Right lobe of liver (tissue), 6 donors: ENCODE measurements at regions not wholly inside any gene's neighbourhood (a gene's known extent, or its start where the extent isn't known, plus 50 kb on each side); places are given as distances from the start of the nearest gene placed in this dataset.
"Not testable (repeated sequence)": the region's sequence is repeated elsewhere in the genome, so short reads cannot be mapped to it uniquely, and the experiment has no call there.

ENCODE experiments used
- ATAC-seq, 4 donors: fragments of 200-7000 bp; cut with Tn5 transposase; one replicate each; pipeline ENCODE4 v1.9.1; 2020; ENCODE audit warnings: mild to moderate bottlenecking in 4 of 4, moderate library complexity in 4 of 4
- DNase-seq, 3 donors: peaks; one replicate each; pipeline ENCODE4 v3.0.0-alpha.2; 2020
- H3K27ac ChIP-seq, 3 donors: fragments of 200-600 bp; one replicate each; pipeline ENCODE4 v1.8.0; 2022
- H3K27me3 ChIP-seq, 2 donors: fragments of 200-600 bp; one replicate each; pipeline ENCODE4 v1.8.0; 2022
- H3K36me3 ChIP-seq, 4 donors: fragments of 200-600 bp; sonication (generic) in 1 of 4; one replicate each; pipeline versions ENCODE4 v1.5.1 to v1.8.0; 2017 to 2022; ENCODE audit warnings: control low read depth in 1 of 4
- H3K4me1 ChIP-seq, 4 donors: fragments of 200-600 bp; sonication (generic) in 1 of 4; one replicate each; pipeline versions ENCODE4 v1.5.1 to v1.8.0; 2017 to 2022; ENCODE audit warnings: control low read depth in 1 of 4
- H3K4me3 ChIP-seq, 3 donors: fragments of 200-600 bp; one replicate each; pipeline ENCODE4 v1.8.0; 2022
- H3K9me3 ChIP-seq, 4 donors: fragments of 200-600 bp; sonication (generic) in 1 of 4; one replicate each; pipeline versions ENCODE4 v1.5.1 to v1.8.0; 2017 to 2022; ENCODE audit warnings: control low read depth in 1 of 4
- CTCF ChIP-seq, 4 donors: fragments of 200-600 bp in 3 of 4; fragments of 450-650 bp in 1 of 4; IDR thresholded peaks; one replicate each; pipeline versions ENCODE4 v1.5.1 to v1.8.0; 2016 to 2022; ENCODE audit warnings: antibody characterized with exemption in 4 of 4, mild to moderate bottlenecking in 2 of 4
- POLR2A ChIP-seq: fragments of 450-650 bp; IDR thresholded peaks from one replicate; pipeline ENCODE4 v1.6.1; 2017; ENCODE audit warnings: antibody characterized with exemption, mild to moderate bottlenecking
- WGBS: methylation state at CpG from one replicate; pipeline ENCODE4 v1.1.6; 2018; ENCODE audit warnings: low coverage, low lambda C conversion rate; ENCODE audit not compliant: insufficient coverage; ENCODE audit errors: missing lambda C conversion rate; 5-methylcytosine and 5-hydroxymethylcytosine counted together
- intact Hi-C, 2 donors: fragments of 100-400 bp; cut with DNase I; formaldehyde crosslinking; loops; one replicate each; pipeline versions ENCODE4 v1.11.2 to v1.14.1; 2022
- donor health status: DM: no; HTN: yes; CAD: no.
- donor health status: DM: no; HTN: no; CAD: no.
- donor health status: DM: no; HTN: no; CAD: no.
- donor health status: DM: no; HTN: yes; CAD: no.
- donor health status: DM: no; HTN: yes; CAD: no.

DNA sequence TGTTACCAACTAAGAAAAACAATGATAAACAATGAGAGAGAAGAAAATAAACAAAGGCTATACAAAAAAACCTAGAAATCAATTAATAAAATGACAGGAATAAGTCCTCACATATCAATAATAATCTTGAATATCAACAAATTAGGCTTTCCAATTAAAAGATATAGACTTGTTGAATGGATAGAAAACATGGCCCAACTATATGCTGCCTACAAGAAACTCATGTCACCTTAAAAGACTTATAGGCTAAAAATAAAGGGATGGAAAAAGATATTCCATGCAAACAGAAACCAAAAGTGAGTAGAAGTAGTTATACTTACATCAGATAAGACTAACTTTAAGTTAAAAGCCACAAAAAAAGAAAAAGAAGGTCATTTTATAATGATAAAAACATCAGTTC is 183.9 kb downstream of the MYRFL start:
- ATAC-seq: no peak
- H3K36me3 ChIP-seq: no peaks in the 10 kb centered on the region
- no peak for DNase-seq
- H3K4me1 ChIP-seq: no peaks in the 10 kb centered on the region
- H3K27ac ChIP-seq: no peak overlapping the region
- no peak overlapping the region for H3K4me3 ChIP-seq
- peaks cover 0 to 5% (median 0%) of the 10 kb centered on the region in 4 donors for H3K9me3 ChIP-seq
- no peaks in the 10 kb centered on the region for H3K27me3 ChIP-seq
- TF ChIP-seq CTCF (IDR thresholded peaks at IDR 0.05) (no peak), POLR2A (no peak)
- intact Hi-C loops: no loop called here

- DNase-seq: no peak
Measured at GRCh38 chr12:70011353-70011752, 186.3 kb downstream of the MYRFL start.

GRCh38 chr12:70013016-70013415 is 188.0 kb downstream of the MYRFL start:
- H3K36me3 ChIP-seq, H3K9me3 ChIP-seq, H3K27ac ChIP-seq, DNase-seq, H3K27me3 ChIP-seq, ATAC-seq, H3K4me3 ChIP-seq, H3K4me1 ChIP-seq, intact Hi-C loops: not testable (repeated sequence)
- WGBS: 69% methylated on average over 6 of the region's 23 CpGs

More at GRCh38 chr12:70011353-70011752, 186.3 kb downstream of the MYRFL start:
- H3K9me3 ChIP-seq: peaks cover 0 to 5% (median 0%) of the 10 kb centered on the region in 4 donors
- H3K27ac ChIP-seq: no peak overlapping the region
- no peak for TF ChIP-seq CTCF (IDR thresholded peaks at IDR 0.05)
- no peak for TF ChIP-seq POLR2A
- intact Hi-C loops: no loop called here
- no peak overlapping the region for H3K4me3 ChIP-seq
- no peak for ATAC-seq
- H3K27me3 ChIP-seq: no peaks in the 10 kb centered on the region
- WGBS: 71% methylated on average over 1 of the region's 1 CpG
- no peaks in the 10 kb centered on the region for H3K4me1 ChIP-seq
- no peaks in the 10 kb centered on the region for H3K36me3 ChIP-seq

GRCh38 chr12:70028515-70028914 is 203.5 kb downstream of the MYRFL start:
- peak in 1 of 3 donors; percentile 37 for DNase-seq
- intact Hi-C loops: no loop called here
- no peak overlapping the region for H3K27ac ChIP-seq
- H3K4me3 ChIP-seq: no peak overlapping the region
- no peak for ATAC-seq
- WGBS: 64% methylated on average over 4 of the region's 15 CpGs
- TF ChIP-seq CTCF (IDR thresholded peaks at IDR 0.05): no peak
- no peak for TF ChIP-seq POLR2A
- H3K9me3 ChIP-seq: no peaks in the 10 kb centered on the region
- no peaks in the 10 kb centered on the region for H3K36me3 ChIP-seq
- H3K4me1 ChIP-seq: no peaks in the 10 kb centered on the region
- H3K27me3 ChIP-seq: no peaks in the 10 kb centered on the region

DNA sequence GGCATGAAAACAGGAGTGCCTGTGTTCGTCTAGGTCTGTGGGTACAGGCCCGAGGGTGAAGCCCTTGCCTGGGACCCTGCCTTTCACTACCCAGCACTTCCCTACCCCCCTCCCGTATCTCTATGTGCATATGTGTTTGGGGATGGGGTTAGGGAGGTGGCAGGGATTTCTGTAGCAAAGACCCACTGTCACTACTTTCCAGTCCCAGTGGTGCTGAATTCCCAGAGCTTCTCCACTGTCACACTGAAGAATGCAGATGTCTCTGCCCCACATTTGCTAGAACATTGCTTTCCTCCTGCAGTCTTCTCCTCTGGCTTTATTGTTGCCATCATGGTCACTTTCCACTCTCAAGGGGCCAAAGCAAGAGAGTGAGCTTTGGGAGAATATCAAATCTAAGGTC is 203.9 kb downstream of the MYRFL start:
- Histone ChIP-seq H3K9me3 (no peaks in the 10 kb centered on the region), H3K4me1 (no peaks in the 10 kb centered on the region), H3K27me3 (no peaks in the 10 kb centered on the region), H3K36me3 (no peaks in the 10 kb centered on the region), H3K27ac (no peak overlapping the region), H3K4me3 (no peak overlapping the region)
- intact Hi-C loops: no loop called here
- ATAC-seq (no peak), DNase-seq (no peak)
- 58% methylated on average over 2 of the region's 3 CpGs for WGBS
- TF ChIP-seq POLR2A (no peak), CTCF (IDR thresholded peaks at IDR 0.05) (no peak)
